Kidney capillary endothelial cell (primary cell): ENCODE measurements at regions not wholly inside any gene's neighbourhood (a gene's known extent, or its start where the extent isn't known, plus 50 kb on each side); places are given as distances from the start of the nearest gene placed in this dataset.

Experiments
- DNase-seq: peaks from one replicate; pipeline ENCODE4 v3.0.0-alpha.2; 2018; ENCODE audit warnings: low spot score

DNA sequence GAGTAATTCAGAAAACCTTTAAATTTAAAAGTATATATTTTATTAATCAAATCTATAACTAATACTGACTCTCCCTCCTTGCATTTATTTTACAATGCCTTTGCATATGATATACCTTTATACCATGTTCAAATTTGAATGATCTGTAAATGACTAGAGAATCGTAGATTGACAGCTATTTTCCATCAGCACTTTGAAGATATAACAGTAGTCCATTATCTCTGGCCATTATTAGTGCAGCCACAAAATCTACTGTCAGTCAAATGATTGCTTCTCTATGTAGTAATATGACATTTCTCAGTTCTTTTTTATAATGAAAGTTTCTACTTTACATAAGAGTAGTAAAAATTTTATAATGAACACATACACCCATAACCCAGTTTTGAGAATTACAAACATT lies 1054.8 kb upstream of the B3GALT2 start:
- no peak for DNase-seq

- no peak for DNase-seq
Observed at GRCh38 chr1:194233069-194233468, 1046.7 kb upstream of the B3GALT2 start.

GRCh38 chr1:194230351-194231144 lies 1044.1 kb upstream of the B3GALT2 start:
- DNase-seq: no peak

DNA sequence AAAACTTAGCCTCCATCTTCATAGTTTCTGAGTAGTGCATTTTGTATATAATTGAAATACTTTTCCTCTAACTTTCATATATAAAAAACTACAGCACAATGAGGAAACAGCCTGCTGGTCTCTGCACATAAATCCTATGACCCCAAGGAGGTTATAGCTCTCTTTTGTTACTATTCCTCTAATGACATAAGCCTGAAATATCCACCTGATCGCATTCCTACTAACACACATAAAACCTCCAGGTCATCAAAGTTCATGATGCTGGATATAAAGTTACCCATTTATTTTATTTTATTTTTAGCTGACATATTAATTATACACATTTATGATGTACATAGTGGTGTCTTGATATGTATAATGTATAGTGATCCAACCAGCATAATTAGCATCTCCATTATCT lies 1042.0 kb upstream of the B3GALT2 start:
- DNase-seq: no peak

DNA sequence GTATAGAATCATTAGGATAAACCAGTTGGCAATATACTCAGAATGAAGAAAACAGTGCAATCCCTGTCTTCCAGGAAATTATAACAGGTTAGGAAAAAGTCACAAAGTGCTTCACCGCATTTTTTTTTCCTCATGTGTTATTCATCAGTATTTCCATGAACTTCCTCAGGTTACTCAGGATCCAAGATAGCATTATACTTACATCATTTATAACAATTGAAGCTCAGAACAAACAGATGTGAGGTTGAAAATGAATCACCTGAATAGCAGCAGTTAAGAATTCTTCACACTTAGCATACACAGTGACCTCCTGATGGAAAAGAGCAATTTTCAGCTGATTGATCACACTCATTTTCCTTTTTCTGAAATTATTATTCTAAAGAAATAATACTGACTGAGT lies 1040.7 kb upstream of the B3GALT2 start:
- DNase-seq: no peak

DNA sequence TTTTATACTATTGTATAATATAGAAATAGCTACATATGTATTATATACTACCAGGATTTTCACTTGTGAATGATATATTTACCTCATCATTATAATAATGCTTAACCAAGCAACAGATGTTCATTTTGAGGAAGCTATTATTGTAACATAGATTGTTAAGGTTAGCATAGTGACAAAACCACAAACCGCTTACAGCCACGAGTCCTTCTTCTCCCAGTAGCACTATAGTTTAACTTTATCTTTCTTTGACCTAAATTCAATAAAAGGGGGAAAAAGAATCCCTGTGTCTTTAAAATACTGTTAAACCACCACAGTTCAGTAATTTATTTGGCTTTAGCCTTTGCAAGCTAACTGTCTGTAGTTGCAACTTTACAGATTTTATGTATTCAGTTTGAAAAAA lies 1039.4 kb upstream of the B3GALT2 start:
- DNase-seq: no peak

DNA sequence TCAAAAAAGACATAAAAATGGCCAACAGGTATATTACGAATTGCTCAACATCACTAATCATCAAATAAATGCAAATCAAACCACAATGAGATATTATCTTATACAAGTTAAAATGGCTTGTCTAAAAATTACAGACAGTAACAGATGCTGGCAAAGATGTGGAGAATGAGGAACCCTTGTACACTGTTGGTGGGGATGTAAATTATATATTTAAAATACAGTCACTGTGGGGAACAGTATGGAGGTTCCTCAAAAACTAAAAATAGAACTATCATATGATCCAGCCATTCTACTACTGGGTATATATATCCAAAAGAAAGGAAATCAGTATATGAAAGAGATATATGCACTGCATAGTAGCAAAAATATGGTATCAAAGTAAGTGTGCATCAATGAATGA lies 1037.2 kb upstream of the B3GALT2 start:
- no peak for DNase-seq

- DNase-seq: no peak
Observed at GRCh38 chr1:194215448-194215847, 1029.0 kb upstream of the B3GALT2 start.

DNA sequence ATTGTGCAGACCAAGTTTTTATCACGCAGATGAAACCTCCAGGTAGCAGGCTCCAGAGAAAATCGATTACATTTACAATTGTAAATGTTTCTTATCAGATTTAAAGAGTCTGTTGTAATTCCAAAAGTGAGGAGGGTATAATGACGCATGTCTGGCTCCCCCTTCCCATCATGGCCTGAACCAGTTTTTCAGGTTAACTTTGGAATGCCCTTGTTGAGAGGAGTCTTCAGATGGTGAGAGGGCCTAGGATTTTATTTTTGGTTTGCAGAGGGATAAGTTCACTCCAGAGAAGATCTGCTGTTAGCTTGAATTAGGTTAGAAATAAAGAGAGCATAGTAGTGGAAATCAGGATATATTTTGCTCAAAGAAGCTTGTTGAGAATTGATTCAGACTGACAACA lies 1028.3 kb upstream of the B3GALT2 start:
- no peak for DNase-seq

- DNase-seq: no peak
Observed at GRCh38 chr1:194209920-194210319, 1023.5 kb upstream of the B3GALT2 start.

- DNase-seq: no peak
Observed at GRCh38 chr1:194208674-194209073, 1022.3 kb upstream of the B3GALT2 start.

GRCh38 chr1:194196562-194196961 lies 1010.1 kb upstream of the B3GALT2 start:
- DNase-seq: no peak

DNA sequence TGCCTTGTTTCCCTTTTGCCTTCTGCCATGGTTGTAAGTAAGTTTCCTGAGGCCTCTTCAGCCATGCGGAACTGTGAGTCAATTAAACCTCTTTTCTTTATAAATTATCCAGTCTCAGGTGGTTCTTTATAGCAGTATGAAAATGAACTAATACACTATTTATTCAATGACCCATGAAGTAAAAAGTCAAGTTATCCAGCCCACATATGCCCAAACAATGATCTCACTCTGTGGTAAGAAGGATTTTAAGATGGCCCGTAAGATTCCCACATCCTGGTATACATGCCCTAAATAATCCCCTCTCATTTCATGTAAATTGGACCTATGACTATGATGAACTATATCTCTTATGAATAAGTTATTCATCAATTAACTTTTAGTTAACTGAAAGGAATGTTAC lies 1008.3 kb upstream of the B3GALT2 start:
- no peak for DNase-seq

- no peak for DNase-seq
Observed at GRCh38 chr1:194184974-194185373, 998.6 kb upstream of the B3GALT2 start.

DNA sequence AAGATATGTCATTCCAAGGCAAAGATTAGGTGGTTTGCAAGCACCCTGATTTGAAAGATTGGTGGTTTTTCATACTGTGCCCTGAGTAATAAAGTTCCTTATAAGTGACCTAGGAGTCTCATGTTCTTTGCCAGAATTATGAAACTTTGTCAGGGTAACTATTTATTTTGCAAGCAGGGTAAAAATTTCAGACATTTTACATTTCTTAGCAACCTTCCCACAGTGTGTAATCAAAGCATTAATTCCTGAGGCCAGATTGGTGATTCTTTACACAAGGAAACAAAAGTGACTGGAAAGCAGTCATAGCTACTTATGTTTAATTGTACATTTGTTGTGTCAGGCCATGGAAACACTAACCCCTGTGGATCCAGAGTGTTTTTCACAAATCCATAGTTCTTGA lies 998.0 kb upstream of the B3GALT2 start:
- no peak for DNase-seq

DNA sequence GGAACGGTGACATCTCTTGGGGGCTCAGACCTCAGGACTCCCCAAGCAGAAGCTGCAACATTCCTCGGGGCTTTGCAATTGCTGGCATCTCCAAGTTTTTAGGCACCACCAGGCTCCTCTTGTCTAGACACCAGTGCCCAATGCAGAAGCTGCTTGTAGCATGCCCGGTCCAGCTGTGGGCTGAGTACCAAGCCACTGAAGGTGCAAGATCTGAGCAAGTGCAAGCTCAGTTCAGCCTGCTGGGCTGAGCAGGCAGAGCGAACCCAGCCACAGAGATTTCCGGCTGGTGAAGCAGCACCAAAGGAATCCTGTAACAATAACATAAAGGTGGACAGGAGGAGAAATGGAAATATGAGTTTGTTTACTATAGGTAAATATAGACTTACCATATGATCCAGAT lies 995.4 kb upstream of the B3GALT2 start:
- no peak for DNase-seq

DNA sequence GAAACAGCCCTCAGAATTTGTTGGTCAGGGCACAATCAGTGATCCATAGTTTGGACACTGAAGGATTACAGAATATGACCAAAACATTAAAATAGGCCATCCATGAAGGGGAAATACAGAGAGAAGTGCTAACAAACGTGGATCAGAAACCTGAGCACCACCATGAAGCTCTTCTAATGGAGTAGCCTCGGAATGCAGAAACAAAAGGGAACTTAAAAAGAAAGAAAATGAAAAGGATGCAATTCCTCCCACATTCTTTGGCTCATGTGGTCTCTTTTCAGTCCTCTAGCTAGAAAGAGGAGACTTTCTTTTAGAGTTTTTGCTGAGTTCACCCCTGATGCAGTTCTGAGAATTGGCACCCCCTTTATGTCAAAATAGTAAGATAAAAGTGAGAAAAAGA lies 989.8 kb upstream of the B3GALT2 start:
- DNase-seq: no peak

DNA sequence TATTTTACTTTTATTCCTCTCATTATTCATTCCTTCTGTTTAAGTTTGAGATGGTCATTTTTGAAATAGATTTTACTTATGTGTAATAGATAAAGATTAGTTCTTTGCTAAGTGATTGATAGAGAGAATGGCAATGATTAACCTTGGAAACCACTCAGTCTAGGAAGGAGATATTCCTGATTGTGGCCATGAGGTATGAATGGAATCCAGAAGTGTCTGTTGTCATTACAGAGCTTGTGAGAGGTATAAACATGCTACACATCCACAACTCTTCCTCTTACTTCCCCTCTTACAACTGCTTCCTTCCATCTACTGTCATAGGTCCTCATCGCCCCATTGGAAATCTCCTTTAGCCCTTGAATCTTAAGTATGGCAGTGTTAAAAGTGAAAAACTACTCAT lies 988.8 kb upstream of the B3GALT2 start:
- DNase-seq: no peak

DNA sequence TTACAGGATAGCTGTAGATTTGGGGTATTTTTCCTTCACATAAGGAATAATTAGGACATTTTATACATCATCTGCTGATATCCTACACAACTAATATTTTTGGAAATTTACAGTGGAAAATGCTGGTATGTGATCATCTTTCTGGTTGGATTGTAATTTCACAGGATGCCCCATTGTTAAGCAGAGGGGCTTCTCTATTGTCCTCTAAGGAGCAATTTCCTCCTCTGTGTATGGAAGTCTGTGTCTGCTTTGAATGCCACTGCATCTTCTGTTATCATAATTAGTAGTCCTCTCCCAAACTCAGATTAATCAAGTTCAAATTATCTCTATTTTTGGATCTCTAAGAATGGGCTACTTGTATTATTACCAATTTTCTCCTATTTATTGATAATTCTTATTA lies 988.1 kb upstream of the B3GALT2 start:
- DNase-seq: no peak

GRCh38 chr1:194171596-194171995 lies 985.2 kb upstream of the B3GALT2 start:
- DNase-seq: no peak

DNA sequence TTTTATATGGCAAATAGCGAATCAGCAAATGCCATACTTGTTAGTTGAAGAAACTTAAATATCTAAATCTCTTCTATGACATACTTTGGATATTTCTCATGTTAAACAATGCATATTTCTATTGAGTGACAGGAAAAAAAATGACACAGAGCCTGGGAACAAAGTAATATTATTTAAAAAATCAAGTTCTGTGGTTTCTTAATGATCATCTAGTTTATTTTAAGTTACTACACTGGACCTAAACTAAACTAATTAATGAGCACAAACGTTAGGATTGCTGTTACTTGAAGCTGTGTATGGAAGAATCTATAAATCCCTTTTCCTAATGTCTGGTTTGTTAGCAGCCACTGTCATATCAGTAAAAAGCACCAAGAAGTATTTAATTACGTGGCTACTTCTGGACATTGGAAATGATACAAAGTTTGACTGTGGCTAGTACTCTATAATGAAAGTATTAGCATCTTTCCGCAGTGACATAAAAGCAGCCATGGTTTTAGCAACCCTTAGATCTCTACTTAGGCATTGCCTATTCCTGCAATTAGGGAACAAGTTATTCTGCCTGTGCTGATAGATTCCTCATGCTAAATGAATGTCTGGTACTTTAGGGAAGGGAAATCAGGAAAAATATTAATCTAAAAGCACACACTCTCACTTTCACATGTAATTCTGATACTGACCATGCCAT lies 981.7 kb upstream of the B3GALT2 start:
- DNase-seq: no peak

GRCh38 chr1:194164755-194165154 lies 978.3 kb upstream of the B3GALT2 start:
- DNase-seq: no peak

DNA sequence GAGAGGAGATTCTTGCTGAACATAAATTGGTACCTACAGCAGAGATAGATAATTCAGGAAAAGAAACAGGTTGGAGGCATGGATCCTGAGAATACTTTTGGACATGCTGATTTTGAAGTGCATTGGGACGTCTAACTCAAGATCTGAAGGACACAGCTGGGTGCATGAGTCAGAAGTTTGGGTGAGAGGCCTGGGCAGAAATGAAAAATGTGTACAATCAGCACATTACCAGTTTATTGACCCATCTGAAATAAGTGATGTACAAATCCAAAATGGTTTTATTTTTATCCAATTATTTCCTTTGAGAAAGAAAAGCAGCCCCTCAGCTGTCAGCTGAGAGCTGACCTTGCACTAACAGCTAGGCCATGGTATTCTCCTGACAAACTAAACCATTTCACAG lies 975.2 kb upstream of the B3GALT2 start:
- no peak for DNase-seq

DNA sequence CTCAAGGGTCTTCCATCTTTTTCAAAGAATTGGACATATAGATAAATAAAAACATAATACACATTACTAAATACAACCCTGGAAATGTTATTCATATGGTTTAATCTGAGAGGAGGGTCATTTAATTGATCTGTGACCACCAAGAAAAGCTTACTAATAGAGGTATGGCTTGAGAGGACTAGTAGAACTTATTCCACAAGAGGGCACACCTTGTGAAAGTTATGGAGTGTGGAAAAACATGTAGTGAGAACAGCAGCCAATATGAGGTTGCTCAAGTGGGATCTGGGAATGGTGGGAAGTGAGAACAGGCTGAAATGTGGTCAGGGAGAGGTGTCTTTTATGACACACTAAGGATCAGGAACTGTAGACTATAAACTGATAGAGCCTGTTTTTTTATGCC lies 973.5 kb upstream of the B3GALT2 start:
- DNase-seq: no peak
